ENCODE measurements at regions not wholly inside any gene's neighbourhood (a gene's known extent, or its start where the extent isn't known, plus 50 kb on each side); places are given as distances from the start of the nearest gene placed in this dataset.

- H3K36me3 ChIP-seq = no peaks in the 10 kb centered on the region
- no peak for DNase-seq (ENCODE audit: low spot score in 2 of 2)
- intact Hi-C loops (cut with DNase I) = no loop called here
- no peak overlapping the region for H3K27ac ChIP-seq
- TF ChIP-seq, protein P1, sequence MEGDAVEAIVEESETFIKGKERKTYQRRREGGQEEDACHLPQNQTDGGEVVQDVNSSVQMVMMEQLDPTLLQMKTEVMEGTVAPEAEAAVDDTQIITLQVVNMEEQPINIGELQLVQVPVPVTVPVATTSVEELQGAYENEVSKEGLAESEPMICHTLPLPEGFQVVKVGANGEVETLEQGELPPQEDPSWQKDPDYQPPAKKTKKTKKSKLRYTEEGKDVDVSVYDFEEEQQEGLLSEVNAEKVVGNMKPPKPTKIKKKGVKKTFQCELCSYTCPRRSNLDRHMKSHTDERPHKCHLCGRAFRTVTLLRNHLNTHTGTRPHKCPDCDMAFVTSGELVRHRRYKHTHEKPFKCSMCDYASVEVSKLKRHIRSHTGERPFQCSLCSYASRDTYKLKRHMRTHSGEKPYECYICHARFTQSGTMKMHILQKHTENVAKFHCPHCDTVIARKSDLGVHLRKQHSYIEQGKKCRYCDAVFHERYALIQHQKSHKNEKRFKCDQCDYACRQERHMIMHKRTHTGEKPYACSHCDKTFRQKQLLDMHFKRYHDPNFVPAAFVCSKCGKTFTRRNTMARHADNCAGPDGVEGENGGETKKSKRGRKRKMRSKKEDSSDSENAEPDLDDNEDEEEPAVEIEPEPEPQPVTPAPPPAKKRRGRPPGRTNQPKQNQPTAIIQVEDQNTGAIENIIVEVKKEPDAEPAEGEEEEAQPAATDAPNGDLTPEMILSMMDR (IDR thresholded peaks at IDR 0.05) = no peak
- H3K4me1 ChIP-seq = no peaks in the 10 kb centered on the region
- no peak overlapping the region for H3K4me3 ChIP-seq
- H3K9me3 ChIP-seq = no peaks in the 10 kb centered on the region
- no peaks in the 10 kb centered on the region for H3K27me3 ChIP-seq
Observed at GRCh38 chr14:65933400-65934069, 521.0 kb downstream of the FUT8 start.

DNA sequence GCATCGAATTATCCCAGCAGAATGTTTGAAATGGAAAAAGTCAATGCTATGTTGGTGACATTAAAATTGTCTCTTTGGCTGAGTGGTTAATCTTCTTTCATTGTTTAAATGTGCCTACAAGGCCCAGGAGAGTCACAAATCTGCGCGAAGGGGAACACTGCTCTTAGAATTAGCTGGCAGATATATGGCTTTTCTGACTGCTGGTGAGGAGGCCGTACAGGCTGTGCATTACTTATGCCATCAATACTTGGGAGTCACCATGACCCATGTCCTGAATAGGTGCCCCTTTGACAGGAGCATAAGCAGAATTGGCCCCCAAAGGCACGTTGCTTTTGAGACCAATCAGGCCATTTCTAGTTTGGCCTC lies 521.5 kb downstream of the FUT8 start:
- no peaks in the 10 kb centered on the region for H3K9me3 ChIP-seq
- TF ChIP-seq, protein P1 (IDR thresholded peaks at IDR 0.05) = no peak

GRCh38 chr14:65936342-65936975 lies 523.9 kb downstream of the FUT8 start:
- TF ChIP-seq, protein P1 (IDR thresholded peaks at IDR 0.05) = no peak
- DNase-seq (ENCODE audit: low spot score in 2 of 2) = no peak
- Histone ChIP-seq H3K27me3 (no peaks in the 10 kb centered on the region), H3K27ac (no peak overlapping the region), H3K36me3 (no peaks in the 10 kb centered on the region), H3K4me1 (no peaks in the 10 kb centered on the region), H3K4me3 (no peak overlapping the region), H3K9me3 (no peaks in the 10 kb centered on the region)
- intact Hi-C loops (cut with DNase I) = no loop called here

More for the DNA sequence above, 521.5 kb downstream of the FUT8 start:
- intact Hi-C loops (cut with DNase I) = no loop called here
- Histone ChIP-seq H3K36me3 (no peaks in the 10 kb centered on the region), H3K4me3 (no peak overlapping the region), H3K27me3 (no peaks in the 10 kb centered on the region), H3K27ac (no peak overlapping the region), H3K4me1 (no peaks in the 10 kb centered on the region)
- no peak for DNase-seq (ENCODE audit: low spot score in 2 of 2)

- Histone ChIP-seq H3K4me3 (no peak overlapping the region), H3K36me3 (no peaks in the 10 kb centered on the region), H3K4me1 (no peaks in the 10 kb centered on the region), H3K27ac (no peak overlapping the region), H3K27me3 (no peaks in the 10 kb centered on the region), H3K9me3 (no peaks in the 10 kb centered on the region)
- DNase-seq (ENCODE audit: low spot score in 2 of 2) = no peak
- intact Hi-C loops (cut with DNase I) = no loop called here
- TF ChIP-seq, protein P1 (IDR thresholded peaks at IDR 0.05) = no peak
Observed at GRCh38 chr14:65937079-65937959, 524.8 kb downstream of the FUT8 start.

GRCh38 chr14:65937960-65938316 lies 525.4 kb downstream of the FUT8 start:
- no peak overlapping the region for H3K4me3 ChIP-seq
- no peaks in the 10 kb centered on the region for H3K9me3 ChIP-seq
- DNase-seq (ENCODE audit: low spot score in 2 of 2) = no peak
- H3K36me3 ChIP-seq = no peaks in the 10 kb centered on the region
- no peaks in the 10 kb centered on the region for H3K4me1 ChIP-seq
- intact Hi-C loops (cut with DNase I) = no loop called here
- TF ChIP-seq, protein P1 (IDR thresholded peaks at IDR 0.05) = no peak
- H3K27ac ChIP-seq = no peak overlapping the region
- no peaks in the 10 kb centered on the region for H3K27me3 ChIP-seq

Measured in ascending aorta (tissue), 2 donors.